ENCODE measurements at regions not wholly inside any gene's neighbourhood (a gene's known extent, or its start where the extent isn't known, plus 50 kb on each side); places are given as distances from the start of the nearest gene placed in this dataset.
"Not testable (repeated sequence)": the region's sequence is repeated elsewhere in the genome, so short reads cannot be mapped to it uniquely, and the experiment has no call there.

DNA sequence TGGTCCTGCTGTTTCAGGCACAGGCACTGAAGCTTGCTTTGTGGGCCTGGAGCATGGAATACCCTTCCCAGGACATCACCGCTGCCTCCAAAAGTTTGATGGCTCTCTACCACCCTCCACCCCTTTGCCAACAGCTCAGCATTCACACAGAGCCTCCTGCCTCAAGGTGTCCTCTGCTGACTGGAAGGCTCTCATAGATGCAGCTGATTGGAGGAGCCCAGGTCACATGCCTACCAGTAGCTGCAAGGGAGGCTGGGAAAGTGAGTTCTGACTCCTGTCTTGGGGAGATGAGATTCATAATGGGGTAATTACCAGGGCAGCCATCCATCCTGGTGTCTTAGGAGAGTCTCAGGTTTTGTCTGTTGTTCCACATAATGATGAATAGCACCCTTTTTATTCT lies 124.8 kb upstream of the GRIK3 start:
- DNase-seq (ENCODE audit: low spot score) (peak; percentile 24), ATAC-seq (no peak)

DNA sequence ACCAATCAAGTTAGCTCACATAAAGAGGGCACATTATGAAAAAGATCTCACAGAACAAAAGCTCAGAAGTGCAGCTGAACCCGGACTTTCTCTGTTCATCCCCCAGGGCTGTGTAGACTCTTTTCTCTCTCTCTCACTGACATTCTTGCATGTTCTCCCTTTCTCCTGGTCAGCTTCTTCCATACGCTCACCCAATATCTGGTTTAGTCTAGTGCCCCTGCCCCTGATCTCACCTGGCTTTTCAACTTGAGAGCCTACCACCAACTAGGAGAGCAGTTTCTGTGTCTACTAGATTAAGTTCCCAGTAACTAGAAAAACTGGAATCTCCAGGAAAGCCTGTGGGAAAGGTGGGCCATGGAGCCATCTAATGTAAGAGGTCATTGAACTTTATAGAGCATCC lies 126.9 kb upstream of the GRIK3 start:
- ATAC-seq (no peak), DNase-seq (ENCODE audit: low spot score) (peak; percentile 7)

DNA sequence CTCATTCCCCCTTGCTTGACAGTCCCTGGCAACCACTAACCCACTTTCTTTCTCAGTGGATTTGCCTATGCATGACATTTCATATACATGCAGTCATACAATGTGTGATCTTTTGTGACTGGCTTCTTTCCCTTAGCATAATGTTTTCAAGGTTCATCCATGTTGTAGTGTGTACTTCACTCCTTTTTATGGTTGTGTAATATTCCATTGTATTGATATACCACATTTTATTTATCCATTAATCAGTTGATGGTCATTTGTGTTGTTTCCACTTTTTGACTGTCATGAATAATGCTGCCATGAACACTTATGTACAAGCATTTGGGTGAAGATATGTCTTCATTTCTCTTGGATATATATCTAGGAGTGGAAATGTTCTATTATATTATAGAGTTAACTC lies 127.7 kb upstream of the GRIK3 start:
- ATAC-seq (no peak), DNase-seq (ENCODE audit: low spot score) (no peak)

DNA sequence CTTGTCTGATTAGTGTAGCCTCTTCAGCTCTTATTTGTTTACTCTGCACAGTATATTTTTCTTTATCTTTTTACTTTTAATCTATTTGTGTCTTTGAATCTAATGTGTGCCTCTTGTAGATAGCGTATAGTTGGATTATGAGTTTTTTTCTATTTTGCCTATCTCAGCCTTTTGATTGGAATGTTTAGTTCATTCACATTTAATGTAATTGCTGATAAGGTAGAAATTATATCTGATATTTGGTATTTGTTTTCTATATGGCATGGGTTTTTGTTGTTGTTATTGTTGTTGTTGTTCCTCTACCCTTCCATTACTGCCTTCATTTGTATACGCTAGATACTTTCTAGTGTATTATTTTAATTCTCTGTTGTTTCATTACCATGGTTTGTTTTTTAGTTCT lies 131.7 kb upstream of the GRIK3 start:
- ATAC-seq (no peak), DNase-seq (ENCODE audit: low spot score) (no peak)

DNA sequence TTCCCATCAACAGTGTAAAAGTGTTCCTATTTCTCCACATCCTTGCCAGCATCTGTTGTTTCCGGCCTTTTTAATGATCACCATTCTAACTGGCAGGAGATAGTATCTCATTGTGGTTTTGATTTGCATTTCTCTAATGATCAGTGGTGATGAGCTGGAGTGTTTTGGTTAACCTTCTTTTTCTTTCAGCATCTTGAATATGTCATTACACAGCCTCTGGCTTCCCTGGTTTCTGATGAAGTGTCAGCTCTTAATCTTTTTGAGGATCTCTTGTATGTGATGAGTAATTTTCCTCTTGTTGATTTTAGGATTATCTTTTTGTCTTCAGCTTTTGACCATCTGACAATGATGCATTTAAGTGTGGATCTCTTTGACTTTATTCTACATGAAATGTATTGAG lies 133.2 kb upstream of the GRIK3 start:
- ATAC-seq, result no peak

DNA sequence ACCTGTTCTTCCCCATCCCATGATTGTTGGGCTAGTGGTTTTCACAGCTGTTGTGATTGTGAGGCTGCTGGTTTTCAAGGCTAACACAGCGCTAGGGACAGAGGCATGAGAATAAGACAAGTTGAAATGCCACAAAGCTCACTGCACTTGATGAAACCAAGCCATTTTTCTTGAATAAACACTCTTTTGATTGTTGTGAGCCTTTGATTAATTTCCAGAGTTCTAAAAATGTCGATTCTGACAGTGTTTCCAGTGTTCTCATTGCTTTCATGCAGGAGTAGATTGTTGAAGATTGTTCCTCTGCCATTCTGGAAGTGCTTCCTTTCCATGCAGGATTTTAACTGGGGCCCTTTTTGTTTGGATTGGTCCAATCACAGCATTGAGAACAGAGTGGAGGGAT lies 134.9 kb upstream of the GRIK3 start:
- ATAC-seq, result no peak

More for the DNA sequence above, 133.2 kb upstream of the GRIK3 start:
- DNase-seq (ENCODE audit: low spot score), result no peak

DNA sequence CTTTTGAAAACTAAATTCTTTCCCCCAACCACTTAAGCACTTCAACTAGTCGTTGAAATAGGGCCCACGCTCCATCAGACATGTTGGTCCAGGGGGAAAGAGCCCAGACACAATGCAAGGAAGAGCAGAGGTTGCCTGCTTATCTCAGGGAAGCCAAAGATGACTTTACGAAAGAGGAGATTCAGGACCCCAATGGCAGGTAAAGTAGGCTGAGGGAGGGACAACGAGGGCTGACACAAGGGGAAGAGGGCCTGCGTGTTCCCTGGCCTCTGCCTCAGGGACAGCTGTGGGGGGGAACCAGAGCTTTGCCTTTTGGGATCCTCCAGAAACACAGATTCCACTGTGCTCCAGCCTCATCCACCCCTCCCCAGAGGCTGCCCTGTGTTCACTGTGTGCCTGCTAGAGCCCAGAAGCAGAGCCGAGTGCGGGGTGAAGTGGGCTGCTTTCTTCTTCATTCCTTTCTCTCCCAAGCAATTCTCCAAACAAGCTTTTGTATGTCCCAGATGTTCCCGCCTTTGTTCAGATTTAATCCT lies 135.5 kb upstream of the GRIK3 start:
- DNase-seq (ENCODE audit: low spot score), result no peak
- no peak for ATAC-seq

More for the DNA sequence above, 134.9 kb upstream of the GRIK3 start:
- no peak for DNase-seq (ENCODE audit: low spot score)

DNA sequence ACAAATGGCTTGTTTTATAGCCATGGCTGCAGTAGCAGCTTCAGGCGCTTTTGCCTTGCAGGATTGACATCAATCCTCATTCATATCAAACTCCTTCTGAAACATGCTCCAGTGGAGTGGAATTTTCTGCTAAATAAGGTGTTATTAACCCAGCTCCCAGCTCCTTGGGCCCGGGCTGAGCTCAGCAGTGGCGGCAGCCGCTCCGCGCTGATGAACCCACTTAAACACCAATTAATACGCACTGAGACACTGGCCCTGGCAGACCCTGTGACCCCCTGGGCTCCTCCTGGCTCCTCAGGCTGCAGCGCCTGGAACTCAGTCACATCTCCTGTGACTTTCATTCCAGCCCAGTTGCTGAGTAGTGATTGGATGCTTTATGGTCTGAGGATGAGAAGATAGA lies 137.4 kb upstream of the GRIK3 start:
- DNase-seq (ENCODE audit: low spot score), result no peak

DNA sequence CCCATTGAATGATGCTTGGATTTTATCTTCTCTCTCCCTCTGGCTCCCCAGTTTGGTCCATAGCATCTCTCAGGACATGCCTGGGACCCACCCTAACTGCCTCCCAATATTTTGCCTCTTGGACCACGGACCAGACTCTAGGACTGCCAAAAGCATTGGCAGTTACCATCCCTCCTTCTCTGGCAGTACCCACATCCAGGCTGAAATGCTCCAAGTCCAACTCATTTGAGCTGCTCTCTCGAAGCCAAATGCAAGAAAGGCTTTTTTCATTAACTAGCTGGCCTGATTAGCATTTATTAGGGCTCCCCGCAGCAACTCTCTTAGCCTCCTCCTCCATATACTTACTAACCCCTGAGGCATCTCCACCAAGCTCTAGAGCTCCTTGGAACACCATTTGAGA lies 140.0 kb upstream of the GRIK3 start:
- DNase-seq (ENCODE audit: low spot score) (no peak), ATAC-seq (no peak)

More for the DNA sequence above, 137.4 kb upstream of the GRIK3 start:
- ATAC-seq, result no peak

DNA sequence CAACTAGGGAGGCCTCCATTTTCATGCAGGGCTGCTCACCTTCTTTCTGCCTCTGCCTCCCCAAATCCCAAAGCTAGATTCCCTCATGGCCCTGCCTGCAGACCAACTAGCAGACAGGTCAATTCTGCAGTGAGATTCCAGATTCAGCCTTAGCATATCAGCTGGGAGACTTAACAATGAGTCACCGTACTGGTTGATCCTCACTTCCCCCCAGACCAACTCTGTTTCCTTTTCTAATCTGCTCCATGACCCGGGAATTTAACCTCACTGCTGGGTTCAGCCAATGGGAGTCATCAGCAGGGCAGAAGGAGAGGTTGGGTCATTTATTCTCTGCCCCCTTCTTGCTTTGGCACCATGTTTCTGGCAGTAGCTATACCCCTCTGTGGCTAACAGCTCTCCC lies 140.6 kb upstream of the GRIK3 start:
- DNase-seq (ENCODE audit: low spot score) (no peak), ATAC-seq (no peak)

DNA sequence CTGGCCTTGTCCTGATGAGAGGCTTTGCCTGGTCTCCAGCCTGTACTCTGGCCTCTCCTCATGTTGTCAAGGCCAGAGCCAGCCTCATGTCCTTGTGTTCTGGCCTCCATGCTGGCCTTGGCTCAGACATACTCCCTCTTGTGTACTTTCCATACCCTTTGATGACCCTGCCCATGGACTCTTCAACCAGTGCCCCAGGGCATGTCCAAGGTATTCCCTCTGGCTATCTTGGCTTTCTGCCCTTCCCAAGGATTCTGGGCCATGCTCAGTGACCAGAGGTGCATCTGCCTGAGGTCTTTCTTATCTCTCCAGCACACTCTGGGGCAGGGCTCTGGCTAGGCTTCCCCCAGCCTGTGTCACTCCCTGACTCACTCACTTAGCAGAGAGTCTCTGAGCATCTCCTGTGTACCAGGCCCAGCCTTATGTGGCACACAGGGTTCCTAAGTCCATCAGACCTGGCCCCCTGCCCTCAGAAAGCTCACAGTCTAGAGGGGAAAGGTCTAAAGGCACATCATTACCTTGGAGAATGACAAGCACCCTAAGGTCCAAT lies 141.4 kb upstream of the GRIK3 start:
- DNase-seq (ENCODE audit: low spot score), result no peak
- ATAC-seq, result no peak

DNA sequence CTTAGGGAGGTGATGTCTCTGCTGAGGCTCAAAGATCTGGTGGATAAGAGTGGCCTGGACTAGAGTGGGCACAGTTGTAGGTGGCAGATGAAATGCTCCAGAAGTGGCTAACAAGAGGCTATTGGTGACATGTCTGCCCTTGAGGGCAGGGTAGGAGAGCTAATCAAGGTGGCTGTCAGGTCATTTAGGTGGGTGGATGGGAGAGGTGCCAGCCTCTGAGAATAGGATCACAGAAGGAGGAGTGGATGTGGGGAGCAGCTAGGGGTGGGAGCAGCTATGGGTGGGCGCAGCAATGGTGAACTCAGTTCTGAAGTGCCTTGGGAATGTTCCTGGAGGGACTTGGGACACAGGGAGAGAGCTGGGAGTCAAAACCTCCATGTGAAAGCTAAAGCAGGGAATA lies 142.0 kb upstream of the GRIK3 start:
- no peak for DNase-seq (ENCODE audit: low spot score)
- ATAC-seq, result no peak

DNA sequence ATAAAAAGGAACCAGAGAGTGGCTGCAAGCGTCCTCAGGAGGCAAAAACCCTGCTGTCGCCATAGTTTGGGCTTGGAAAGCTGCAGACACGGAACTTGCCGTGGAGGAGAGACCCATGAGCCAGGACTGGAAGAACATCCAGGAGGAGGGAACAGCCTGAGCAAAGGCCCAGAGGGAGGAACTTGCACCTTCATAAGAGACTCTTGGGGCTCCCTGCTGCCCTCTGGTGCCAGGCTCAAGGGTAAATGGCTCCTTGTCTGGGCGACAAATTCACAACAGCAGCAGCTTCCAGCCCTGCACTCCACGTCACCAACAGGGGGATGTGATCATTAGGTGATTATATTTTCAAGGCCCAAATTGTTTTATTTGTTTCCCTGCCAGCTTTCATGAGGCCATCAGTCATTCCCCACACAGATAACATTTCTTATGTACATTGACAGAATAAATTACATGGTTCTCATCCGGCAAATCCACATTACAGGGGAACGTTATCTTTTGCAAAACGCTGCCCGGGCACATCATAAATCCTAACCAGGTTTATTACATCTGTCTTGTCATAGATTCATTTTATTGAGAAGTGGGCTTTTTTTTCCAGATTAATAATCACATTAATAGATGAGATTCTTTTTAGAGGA lies 143.0 kb upstream of the GRIK3 start:
- no peak for DNase-seq (ENCODE audit: low spot score)
- peak; percentile 77 for ATAC-seq

DNA sequence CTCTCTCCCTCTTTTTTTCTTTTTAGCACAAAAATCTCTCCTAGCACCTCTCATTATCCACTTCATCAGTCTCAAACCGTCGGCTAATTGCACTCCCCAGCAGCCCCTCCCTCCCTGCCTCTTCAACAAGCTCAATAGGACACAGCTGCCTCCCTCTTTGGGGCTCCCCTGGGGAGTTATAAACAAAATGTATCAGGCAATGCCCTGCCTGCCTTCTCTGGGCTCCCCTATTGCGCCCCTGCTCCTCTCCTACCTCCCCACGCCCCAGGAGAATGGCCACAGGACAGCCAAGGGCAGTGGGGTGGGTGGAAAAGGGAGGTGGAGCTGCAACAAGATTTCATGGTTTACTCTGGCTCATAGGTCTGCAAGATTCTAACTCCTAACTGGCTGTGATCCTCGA lies 147.1 kb upstream of the GRIK3 start:
- DNase-seq (ENCODE audit: low spot score) (no peak), ATAC-seq (no peak)

DNA sequence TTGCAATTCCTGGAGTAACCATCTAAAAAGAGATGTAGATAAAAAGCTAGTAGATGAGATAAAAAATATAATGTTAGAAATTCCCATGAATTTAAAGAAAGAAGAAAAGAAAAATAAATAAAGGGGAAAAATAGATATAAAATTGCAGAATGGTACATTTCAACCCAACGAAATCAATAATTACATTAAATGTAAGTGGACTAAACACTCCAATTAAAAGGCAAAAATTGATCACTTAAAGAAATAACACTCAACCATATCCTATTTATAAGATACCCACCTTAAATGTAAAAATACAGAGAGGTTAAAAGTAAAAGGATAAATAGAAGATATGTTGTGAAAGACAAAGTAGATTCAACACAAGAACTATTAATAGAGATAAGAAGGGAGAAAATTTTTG lies 150.5 kb upstream of the GRIK3 start:
- no peak for DNase-seq (ENCODE audit: low spot score)
- no peak for ATAC-seq

DNA sequence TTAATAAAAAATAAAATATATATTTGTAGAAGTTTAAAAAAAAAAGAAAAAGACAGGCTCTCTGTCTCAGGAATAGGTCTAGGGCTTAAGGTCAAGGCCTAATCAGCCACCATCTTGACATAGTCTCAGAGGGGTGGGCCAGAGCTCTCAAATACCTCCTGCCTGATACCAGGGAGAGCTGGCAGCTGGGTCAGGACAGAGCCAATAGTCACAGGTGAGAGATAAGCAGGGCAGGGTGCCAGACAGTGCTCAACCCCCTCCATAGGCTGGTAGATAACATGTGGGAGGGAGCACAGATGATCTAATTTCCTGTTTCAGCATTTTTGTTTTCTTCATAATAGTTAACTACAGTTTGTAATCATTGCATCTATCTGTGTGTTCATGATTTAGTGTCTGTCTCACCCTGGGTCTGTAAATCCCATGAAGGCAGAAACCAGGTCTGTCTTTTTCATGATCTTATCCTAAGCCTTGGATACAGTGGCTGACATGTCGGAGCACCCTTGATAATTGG lies 152.0 kb upstream of the GRIK3 start:
- DNase-seq (ENCODE audit: low spot score) (no peak), ATAC-seq (no peak)

DNA sequence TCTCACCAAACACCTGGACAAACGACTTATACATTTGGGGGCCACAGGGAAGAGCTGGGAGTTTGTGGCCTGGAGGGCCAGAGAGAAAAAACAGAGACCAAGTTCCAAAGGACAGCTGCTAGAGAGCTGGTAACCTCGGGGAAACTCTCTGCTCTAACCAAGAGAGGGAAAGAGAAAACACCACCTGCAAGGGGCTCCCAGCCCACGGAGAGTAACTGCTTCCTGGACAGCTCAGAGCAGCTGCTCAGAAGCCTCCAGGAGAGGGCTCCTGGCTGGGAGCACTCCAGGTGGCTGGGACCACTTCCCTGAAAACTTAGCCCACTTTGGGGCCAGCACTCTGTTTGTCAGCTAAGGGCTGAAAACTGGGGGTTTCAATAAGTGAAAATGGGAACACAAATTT lies 154.8 kb upstream of the GRIK3 start:
- no peak for DNase-seq (ENCODE audit: low spot score)
- no peak for ATAC-seq

DNA sequence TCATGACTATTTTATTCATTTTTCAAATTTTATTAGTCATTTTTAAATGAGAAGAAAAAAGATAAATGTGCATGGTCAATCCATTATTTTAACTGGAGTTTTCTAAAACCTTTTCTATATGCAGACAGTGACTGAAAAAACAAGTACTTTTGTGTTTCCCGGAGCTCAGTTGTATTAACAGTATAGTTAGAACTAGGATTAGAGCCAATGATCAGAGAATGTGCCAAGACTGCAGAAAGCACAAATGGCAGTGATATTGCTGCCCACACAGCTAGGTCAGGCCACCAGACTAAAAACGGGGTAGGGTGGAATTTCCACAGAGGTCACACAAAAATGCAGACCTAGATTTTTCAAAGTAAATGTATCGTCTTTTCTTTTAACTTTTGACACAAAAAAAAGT lies 163.1 kb upstream of the GRIK3 start:
- ATAC-seq (no peak), DNase-seq (ENCODE audit: low spot score) (no peak)

DNA sequence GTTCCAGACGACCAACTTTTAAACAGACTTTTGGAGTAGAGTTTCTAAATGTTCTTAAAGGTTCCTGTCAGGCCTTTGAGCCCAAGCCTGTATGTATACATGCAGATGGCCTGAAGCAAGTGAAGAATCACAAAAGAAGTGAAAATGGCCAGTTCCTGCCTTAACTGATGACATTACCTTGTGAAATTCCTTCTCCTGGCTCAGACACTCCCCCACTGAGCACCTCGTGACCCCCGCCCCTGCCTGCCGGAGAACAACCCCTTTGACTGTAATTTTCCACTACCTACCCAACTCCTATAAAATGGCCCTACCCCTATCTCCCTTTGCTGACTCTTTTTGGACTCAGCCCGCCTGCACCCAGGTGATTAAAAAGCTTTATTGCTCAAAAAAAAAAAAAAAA lies 180.0 kb upstream of the GRIK3 start:
- not testable (repeated sequence) for ATAC-seq; DNase-seq (ENCODE audit: low spot score)

DNA sequence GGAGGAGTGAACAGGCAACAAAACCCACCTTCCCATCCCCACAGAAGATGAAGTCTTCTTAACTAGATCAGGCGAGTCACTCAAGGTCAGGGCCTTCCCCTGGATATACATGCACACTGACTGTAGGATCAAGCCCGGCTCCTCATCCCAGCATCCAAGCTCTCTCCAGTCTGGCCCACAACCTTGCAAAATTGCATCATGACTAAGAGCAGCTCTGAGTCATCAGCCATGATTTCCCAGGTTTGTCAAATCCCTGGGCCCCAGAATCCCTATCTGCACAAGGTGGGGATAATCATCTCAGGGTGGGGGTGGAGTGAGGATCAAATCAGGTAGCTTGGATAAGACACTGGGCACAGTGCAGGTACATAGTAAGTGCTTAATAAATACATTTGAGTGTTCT lies 199.3 kb upstream of the GRIK3 start:
- ATAC-seq (no peak), DNase-seq (ENCODE audit: low spot score) (no peak)

DNA sequence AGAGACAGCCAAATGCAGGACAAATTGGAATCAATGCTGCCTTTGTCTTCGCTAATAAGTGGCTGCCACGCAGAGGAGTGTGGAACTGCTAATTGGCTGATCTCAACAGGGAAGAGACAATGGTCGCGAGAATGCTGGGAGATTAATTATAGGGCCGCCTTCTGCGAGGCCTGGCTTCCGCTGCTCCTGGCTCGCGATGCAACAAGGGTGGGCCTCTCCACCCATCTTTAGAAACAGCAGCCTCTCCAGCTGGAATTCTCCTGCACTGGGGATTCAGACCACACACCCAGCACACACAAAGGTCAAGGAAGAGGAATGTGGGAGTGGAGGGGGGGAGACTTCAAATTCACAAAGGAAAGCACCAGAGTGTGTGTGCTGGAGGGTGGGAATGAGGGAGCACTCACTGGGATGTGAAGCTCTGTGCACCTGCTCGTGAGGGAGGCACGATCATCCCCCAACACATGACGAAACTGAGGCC lies 200.7 kb upstream of the GRIK3 start:
- DNase-seq (ENCODE audit: low spot score) (no peak), ATAC-seq (no peak)

DNA sequence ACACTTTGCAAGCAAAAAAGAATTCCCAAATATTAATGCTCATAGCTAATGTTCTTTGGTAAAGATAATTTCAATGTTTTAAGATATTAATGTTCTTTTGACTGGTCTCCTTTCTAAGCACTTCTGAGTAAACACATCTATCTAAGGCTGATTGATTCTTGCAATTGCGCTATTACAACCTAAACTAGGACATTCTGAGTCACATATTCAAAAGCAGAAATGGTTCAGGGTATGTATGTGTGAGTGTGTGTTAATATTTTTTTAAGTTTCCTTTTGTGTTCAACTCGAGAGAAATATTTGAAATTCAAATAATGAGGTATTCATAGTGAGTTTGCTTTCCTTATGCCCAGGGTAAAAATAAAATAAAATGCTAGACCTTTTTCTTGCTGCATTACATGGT lies 203.6 kb upstream of the GRIK3 start:
- DNase-seq (ENCODE audit: low spot score) (no peak), ATAC-seq (no peak)
